Left forelimb (tissue), 1 donor: ENCODE measurements at regions not wholly inside any gene's neighbourhood (a gene's known extent, or its start where the extent isn't known, plus 50 kb on each side); places are given as distances from the start of the nearest gene placed in this dataset.

ENCODE experiments used
- DNase-seq: peaks from one replicate; pipeline ENCODE4 v3.0.0-alpha.2; 2018; ENCODE audit warnings: low spot score

- DNase-seq: no peak
Observed at GRCh38 chr9:118751077-118751847, 618.0 kb downstream of the BRINP1 start.

DNA sequence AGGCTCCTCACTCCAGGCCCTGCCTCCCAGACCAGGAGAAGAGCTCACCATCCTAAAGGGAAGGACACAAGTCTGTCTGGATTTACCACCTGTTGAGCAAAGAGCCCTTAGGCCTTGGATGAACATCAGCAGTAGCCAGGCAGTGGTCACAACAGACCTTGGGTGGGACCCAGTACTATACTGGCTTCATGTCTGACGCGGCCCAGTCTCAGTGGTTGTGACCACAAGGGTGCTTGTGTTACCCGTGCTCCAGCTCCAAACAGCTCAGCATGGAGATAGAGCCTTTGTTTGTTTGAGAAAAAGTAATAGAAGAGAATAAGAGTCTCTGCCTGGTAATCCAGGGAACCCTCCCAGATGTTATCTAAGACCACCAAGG lies 617.4 kb downstream of the BRINP1 start:
- no peak for DNase-seq

DNA sequence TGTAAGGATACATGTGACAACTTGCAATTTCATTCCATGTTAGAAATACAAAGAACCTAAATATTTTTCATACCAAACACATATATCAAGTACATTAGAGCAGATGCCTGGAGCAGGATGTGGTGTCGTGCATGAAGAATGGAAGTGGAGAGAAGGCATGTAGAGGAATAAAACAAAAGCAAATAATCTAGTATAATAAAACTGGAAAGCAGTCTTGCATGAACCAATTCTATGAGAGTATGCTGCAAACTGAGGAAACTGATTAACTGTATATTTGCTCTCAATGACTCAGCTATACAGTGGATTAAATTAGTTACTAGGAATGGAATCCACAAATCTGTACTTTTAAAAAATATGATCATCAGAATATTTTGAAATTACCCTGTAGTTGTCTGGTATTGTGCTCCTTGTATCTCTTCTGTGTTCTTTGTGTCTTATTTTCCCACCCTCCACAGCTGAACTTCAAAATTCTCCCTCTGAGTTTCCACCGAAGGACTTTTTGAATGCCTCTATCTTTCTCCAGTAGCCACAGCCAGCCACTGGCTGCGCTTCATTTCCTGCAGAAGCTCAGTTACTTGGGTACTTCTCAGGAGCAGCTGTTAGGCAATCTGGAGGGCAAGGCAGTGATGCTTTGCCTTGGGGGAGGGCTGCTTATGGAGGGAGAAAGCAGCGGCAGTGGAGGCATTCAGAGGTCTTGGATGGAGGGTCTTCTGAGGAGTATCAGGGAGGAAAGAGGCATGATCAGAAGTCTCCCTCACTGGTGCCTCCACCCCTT lies 608.0 kb downstream of the BRINP1 start:
- DNase-seq: no peak

DNA sequence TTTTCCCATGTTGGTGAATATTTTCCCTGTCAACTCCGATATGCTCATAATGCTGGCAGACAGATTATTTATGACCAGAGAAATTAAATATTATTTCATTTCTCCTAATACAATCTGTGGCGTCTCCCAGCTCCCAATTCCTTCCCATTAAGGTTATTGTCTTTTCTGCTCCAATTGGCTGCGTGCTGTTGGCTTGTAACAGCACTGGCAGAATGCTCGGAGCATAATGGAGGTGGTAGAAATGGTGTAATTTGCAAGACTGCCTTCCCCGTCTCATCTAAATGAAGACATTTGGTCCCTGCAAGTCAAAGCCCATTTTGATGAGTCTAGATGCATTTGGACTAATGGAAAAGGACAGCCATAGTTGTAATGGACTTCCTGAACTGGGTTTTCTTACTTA lies 601.7 kb downstream of the BRINP1 start:
- DNase-seq: no peak

DNA sequence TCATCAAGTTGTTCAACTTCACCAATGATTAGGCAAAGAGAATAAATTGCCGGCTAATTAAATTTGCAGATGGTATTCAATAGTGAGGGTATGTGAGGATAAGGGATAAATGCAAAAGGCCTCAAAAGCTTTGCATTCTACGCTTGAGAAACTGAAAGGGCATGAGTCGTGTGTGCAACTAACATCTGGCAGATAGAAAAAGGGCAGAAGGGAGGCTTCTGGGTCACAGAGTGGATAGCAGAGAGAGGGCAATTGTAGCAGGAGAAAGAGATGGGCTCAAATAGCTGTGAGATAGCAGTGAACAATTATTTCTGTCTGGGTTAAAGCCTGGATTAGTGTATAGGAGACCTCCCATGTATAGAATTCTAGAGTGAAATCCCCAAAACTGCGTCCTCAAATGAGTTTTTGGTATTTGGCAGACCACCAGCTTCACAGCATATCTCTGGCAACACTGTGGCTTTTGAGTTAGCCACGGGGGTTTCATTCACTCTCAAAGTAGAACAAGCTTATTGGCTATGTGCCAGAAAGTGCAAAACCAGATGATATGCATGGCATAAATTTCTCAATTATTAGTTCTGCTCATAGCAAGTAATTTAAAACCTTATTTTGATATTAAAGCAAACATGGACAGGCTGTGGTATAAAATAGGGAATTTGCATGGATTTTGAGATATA lies 586.3 kb downstream of the BRINP1 start:
- DNase-seq: no peak

DNA sequence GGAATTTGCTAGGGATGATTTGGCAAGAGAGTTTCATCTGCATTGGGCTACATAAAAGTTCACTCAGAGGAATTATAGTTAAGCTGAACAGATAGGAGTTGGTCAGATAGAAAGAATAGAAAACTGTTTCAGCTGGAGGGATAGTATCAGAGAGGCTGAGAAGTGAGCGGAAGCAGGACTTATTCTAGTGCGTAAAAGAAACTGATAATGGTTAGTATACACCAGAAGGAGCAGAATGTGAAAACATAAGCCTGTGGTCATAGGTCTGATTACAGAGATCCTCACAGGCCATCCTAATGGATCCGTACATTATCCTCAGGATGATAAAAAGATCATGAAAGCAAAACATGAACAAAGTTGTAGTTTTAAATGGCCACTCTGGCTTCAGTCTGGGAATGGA lies 585.2 kb downstream of the BRINP1 start:
- no peak for DNase-seq

DNA sequence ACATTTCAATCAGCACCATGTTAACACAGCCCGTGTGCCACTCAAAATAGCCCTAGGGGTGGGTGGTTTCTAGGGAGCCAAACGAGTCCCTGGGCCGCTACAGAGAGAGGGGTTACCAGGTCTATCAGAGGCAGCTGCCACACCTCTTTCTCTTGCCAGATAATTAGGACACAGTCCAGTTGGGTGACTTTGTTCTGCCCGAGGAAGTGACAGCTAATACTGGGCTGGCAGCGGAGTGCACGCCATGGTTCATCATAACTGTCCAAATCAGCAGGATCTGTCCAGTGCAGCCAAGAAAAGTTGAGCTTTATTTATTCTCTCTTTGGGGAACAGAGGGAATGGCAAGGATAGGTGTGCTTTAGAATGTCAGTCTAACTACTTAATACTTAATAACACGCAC lies 583.8 kb downstream of the BRINP1 start:
- DNase-seq: no peak

DNA sequence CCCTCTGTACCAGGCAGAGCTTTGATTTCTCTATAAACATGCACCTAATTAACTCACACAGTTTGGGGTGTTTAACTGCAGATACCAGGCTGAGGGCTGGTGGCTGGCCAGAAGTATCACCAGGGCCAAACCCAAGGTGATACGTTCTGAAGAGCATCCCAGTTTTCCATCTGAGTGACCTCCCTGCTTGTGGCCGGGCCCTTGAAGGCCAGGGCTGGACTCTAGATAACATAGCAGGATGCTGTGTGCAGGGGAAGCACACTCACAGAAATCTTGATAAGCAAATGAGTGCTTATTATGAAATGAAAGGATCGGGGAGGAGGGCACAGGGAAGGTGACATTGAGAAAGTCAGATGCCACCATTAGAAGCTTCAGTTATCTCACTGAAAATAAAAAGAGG lies 582.4 kb downstream of the BRINP1 start:
- DNase-seq: no peak

DNA sequence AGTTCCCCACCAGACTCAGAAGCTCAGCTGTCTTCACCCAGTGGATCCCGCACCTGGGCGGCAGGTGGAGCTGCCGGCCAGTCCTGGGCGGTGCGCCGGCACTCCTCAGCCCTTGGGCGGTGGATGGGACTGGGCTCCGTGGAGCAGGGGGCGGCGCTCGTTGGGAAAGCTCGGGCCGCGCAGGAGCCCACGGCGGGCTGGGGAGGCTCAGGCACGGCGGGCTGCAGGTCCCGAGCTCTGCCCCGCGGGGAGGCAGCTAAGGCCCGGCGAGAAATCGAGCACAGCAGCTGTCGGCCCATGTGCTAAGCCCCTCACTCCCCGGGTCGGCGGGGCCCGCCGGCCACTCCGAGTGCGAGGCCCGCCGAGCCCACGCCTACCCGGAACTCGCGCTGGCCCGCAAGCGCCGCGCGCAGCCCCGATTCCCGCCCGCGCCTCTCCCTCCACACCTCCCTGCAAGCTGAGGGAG lies 560.0 kb downstream of the BRINP1 start:
- no peak for DNase-seq

- no peak for DNase-seq
Observed at GRCh38 chr9:118829334-118829733, 539.9 kb downstream of the BRINP1 start.

- DNase-seq: no peak
Observed at GRCh38 chr9:118832371-118832770, 536.9 kb downstream of the BRINP1 start.

GRCh38 chr9:118836891-118837290 lies 532.3 kb downstream of the BRINP1 start:
- no peak for DNase-seq

DNA sequence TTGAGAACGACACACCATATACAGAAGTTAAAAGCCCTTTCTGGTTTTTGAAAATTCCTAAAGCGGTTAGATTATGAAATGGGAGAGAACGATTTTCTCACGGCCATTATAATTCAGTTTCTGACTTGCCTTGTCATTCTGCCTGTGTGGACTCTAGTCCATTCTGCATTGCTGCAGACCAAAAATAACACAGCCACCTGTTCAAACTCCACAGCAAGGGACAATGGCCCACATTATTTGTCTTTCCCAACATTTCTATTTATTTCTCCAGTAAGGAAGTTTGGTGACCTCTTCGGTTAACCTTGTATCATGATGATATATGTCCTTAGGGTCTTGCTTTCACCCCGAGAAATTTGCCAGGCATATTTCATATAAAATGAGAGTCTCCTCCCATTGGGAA lies 497.7 kb downstream of the BRINP1 start:
- no peak for DNase-seq

DNA sequence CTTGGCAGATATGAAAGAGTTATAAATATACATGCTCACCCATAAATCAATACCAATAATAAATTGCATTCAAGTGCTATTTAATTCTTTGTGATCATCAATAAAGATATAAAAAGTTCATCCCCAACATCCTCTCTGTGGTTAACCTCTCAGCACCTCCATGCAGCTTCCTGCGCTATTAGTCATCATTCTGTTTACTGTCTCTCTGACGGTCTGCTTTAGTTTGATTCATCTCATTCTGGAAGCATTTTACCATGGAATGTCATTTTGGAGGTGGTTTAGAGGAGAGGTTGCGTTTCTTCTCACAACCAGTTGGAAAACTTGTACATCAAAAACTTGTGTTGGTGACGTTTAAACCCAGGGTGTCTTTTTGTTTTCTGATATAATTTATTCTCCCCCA lies 486.6 kb downstream of the BRINP1 start:
- no peak for DNase-seq

GRCh38 chr9:118883411-118883810 lies 485.8 kb downstream of the BRINP1 start:
- no peak for DNase-seq

DNA sequence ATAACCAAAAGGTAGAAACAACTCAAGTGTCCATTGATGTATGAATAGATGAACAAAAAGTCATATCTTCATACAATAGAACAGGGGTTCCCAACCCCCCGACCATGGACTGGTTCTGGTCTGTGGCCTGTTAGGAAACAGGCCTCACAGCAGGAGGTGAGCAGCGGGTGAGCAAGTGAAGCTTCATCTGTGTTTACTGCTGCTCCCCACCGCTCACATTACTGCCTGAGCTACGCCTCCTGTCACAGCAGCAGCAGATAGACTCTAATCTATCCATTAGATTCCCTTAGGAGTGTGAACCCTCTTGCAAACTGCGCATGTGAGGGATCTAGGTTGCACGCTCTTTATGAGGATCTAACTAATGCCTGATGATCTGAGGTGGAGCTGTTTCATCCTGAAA lies 478.0 kb downstream of the BRINP1 start:
- DNase-seq: no peak

DNA sequence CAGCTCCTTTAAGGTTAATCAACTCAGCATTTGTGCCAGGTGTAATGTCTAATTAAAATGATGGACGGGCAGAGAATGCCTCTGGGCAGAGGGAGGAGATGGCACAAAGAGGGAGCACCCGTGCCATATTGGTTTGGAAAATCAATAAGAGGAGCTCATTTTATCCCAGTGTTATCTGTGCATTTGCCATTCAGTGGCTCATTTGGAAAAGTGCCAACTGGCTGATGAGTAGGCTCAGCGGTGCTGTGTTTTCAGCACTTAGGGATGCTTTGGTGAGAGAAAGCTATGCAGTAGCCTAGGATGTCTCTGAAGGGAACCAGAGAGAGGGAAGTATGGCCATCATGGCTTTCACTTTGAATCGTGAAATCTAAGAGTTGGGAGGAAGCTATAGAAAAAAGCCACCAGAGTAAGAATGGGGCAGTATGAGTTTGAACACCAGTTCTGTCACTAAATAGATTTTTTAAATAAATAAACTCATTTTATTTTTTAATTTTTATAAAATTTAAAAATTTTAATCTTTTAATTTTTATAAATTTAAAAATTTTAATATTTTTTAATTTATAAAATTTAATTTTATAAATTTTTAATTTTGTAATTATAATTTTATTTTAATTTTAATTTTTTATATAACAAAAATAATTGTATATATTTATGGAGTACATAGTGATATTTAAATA lies 472.8 kb downstream of the BRINP1 start:
- no peak for DNase-seq

DNA sequence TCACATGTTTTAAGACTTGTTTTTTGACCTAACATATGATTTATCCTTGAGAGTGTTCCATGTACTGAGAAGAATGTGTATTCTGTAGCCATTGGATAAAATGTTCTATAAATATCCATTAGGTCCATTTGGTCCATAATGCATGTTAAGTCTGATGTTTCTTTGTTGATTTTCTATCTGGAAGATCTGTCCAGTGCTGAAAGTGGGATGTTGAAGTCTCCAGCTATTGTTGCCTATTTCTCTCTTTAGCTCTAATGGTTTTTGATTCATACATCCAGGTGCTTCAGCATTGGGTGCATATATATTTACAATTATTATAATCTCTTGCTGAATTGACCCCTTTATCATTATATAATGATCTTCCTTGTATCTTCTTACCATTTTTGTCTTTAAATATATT lies 451.1 kb downstream of the BRINP1 start:
- no peak for DNase-seq

GRCh38 chr9:118928722-118929121 lies 440.5 kb downstream of the BRINP1 start:
- DNase-seq: no peak

GRCh38 chr9:118929287-118929686 lies 439.9 kb downstream of the BRINP1 start:
- no peak for DNase-seq

GRCh38 chr9:118931941-118932340 lies 437.3 kb downstream of the BRINP1 start:
- DNase-seq: no peak

DNA sequence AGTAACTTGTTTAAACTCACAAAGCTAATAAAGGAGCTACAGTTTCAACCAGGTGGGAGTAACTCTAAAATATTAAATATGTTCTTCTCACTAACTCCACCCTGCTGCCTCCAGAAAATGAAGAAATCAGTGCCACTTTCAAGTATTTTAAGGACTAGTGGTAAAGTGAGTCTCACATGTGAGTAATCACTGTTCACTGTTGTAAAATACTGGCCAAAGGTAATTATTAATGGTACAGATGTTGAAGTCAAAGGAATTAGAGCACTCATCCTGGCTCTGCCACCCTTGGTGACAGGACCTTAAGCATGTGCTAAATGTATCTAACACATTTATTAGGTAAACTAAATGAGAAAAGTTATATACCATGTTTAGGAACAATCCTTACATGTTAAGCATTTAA lies 430.7 kb downstream of the BRINP1 start:
- no peak for DNase-seq
